ENCODE measurements at regions not wholly inside any gene's neighbourhood (a gene's known extent, or its start where the extent isn't known, plus 50 kb on each side); places are given as distances from the start of the nearest gene placed in this dataset.

DNA sequence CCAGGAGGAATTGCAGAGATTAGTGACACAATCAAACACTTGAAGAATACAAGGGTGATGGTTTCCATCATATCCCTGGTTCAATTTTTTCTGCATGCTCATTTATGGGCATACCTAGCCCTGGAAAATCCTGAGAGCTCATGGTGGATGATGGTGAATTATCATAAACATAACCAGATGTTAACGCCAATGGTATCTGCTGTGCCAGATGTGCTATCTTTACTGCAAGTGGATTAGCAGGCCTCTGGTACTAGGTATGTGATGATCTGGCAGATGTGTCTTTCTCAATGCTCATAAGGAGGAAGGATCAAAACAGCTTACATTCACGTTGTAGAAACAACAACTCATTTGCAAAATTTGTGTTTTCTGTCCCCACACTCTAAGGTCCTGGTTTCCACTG, 150.5 kb downstream of the FZD1 start:
- Histone ChIP-seq H3K4me1 (ENCODE audit: insufficient read depth, low read length) (no peaks in the 10 kb centered on the region), H3F3A (ENCODE audit: low read length, unreplicated experiment) (no peaks in the 10 kb centered on the region), H3K27ac (ENCODE audit: low read length) (no peak overlapping the region), H3K4me2 (ENCODE audit: low read length) (no peak overlapping the region), H2AFZ (ENCODE audit: low read length) (no peak overlapping the region), H3K27me3 (ENCODE audit: low read length) (peaks cover 65% of the 10 kb centered on the region), H3K36me3 (ENCODE audit: low read depth, low read length) (no peaks in the 10 kb centered on the region), H3K9me2 (replicated peaks; ENCODE audit: low read length) (no peaks in the 10 kb centered on the region), H3K9me3 (ENCODE audit: low read length) (no peaks in the 10 kb centered on the region), H3K4me3 (ENCODE audit: low read length) (no peak overlapping the region), H4K20me1 (ENCODE audit: low read length) (no peaks in the 10 kb centered on the region), H3K79me2 (ENCODE audit: low read length) (no peaks in the 10 kb centered on the region), H3K9ac (ENCODE audit: low read length) (no peak overlapping the region)
- CTCF ChIA-PET: no interaction called here
- DNase-seq (no peak), ATAC-seq (no peak)
- intact Hi-C loops (cut with micrococcal nuclease): no loop called here
- TF ChIP-seq, protein P1, sequence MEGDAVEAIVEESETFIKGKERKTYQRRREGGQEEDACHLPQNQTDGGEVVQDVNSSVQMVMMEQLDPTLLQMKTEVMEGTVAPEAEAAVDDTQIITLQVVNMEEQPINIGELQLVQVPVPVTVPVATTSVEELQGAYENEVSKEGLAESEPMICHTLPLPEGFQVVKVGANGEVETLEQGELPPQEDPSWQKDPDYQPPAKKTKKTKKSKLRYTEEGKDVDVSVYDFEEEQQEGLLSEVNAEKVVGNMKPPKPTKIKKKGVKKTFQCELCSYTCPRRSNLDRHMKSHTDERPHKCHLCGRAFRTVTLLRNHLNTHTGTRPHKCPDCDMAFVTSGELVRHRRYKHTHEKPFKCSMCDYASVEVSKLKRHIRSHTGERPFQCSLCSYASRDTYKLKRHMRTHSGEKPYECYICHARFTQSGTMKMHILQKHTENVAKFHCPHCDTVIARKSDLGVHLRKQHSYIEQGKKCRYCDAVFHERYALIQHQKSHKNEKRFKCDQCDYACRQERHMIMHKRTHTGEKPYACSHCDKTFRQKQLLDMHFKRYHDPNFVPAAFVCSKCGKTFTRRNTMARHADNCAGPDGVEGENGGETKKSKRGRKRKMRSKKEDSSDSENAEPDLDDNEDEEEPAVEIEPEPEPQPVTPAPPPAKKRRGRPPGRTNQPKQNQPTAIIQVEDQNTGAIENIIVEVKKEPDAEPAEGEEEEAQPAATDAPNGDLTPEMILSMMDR (conservative IDR thresholded peaks at IDR 0.05; ENCODE audit: low read depth, low read length): no peak
- TF ChIP-seq EZH2 (IDR thresholded peaks at IDR 0.05; ENCODE audit: low read length, unreplicated experiment) (no peak), EZH2phosphoT487 (IDR thresholded peaks at IDR 0.05; ENCODE audit: borderline replicate concordance, low read length) (no peak)
- BruUV-seq (replicated peaks): no TSS peak
- POLR2A ChIA-PET (ENCODE audit: unreplicated experiment): no interaction called here

DNA sequence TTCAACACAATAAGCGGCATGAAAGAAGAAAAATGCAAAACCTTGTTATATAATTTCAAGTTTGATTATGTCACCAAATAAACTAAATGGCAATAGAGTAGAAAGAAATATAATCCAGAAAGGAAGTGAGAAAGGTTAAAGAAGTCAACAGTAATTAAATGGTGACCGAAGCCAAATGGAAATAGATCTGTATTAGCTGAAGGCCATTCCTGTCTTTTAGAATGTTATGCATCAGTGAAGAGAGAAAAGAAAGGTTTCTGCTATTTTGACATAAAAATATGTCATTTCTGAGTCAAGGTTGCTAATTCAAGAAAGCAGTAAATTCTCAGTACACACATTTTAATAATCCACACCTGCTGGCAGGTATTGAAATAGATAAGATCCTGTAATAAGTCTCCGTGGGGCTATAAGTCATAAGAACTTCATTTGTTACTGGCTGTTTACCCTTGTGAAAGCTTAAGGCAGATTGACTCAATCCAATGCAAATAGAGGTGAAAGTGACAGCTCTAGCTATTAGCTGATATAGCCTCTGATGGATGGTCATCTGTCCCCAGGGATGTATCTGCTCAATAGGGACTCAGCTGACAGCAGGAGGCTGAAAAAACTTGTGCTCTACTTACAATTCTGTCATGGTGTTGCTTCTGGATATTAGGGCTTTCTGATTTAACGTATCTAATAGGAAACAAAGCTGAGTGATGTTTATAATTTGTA, 152.1 kb downstream of the FZD1 start:
- intact Hi-C loops (cut with micrococcal nuclease): no loop called here
- POLR2A ChIA-PET (ENCODE audit: unreplicated experiment): no interaction called here
- no peaks in the 10 kb centered on the region for H3K36me3 ChIP-seq (ENCODE audit: low read depth, low read length)
- H3K27ac ChIP-seq (ENCODE audit: low read length): no peak overlapping the region
- DNase-seq (no peak), ATAC-seq (no peak)
- no peaks in the 10 kb centered on the region for H3K79me2 ChIP-seq (ENCODE audit: low read length)
- H3K9me2 ChIP-seq (replicated peaks; ENCODE audit: low read length): no peaks in the 10 kb centered on the region
- H3K9ac ChIP-seq (ENCODE audit: low read length): no peak overlapping the region
- H3K9me3 ChIP-seq (ENCODE audit: low read length): no peaks in the 10 kb centered on the region
- no peaks in the 10 kb centered on the region for H3F3A ChIP-seq (ENCODE audit: low read length, unreplicated experiment)
- no peak overlapping the region for H2AFZ ChIP-seq (ENCODE audit: low read length)
- no peaks in the 10 kb centered on the region for H3K4me1 ChIP-seq (ENCODE audit: insufficient read depth, low read length)
- no TSS peak for BruUV-seq (replicated peaks)
- H3K4me2 ChIP-seq (ENCODE audit: low read length): no peak overlapping the region
- H3K4me3 ChIP-seq (ENCODE audit: low read length): no peak overlapping the region
- H3K27me3 ChIP-seq (ENCODE audit: low read length): peaks cover 58% of the 10 kb centered on the region
- CTCF ChIA-PET: no interaction called here
- TF ChIP-seq EZH2 (IDR thresholded peaks at IDR 0.05; ENCODE audit: low read length, unreplicated experiment) (no peak), EZH2phosphoT487 (IDR thresholded peaks at IDR 0.05; ENCODE audit: borderline replicate concordance, low read length) (no peak)
- TF ChIP-seq, protein P1 (conservative IDR thresholded peaks at IDR 0.05; ENCODE audit: low read depth, low read length): no peak
- no peaks in the 10 kb centered on the region for H4K20me1 ChIP-seq (ENCODE audit: low read length)

DNA sequence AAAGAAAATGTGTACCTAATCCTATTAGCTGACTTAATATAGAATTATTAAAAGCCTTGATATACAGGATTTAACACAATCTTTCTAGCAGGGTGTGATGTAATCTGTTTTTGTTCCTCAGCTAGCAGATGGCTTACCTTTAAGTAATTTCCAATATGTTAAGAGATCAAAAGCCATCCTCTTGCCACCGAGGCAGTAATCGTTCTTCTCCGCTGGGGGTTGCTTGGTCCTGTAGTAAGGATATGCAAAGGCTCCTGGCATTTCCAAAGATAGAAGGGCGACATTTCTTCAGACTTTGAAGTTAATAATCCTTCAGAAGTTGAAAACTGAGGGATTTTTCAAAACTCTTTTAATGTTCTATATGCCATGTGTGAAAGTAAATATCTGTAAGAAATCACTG, 156.4 kb downstream of the FZD1 start:
- no peak overlapping the region for H3K9ac ChIP-seq (ENCODE audit: low read length)
- no peak overlapping the region for H3K4me2 ChIP-seq (ENCODE audit: low read length)
- no peak overlapping the region for H3K4me3 ChIP-seq (ENCODE audit: low read length)
- H2AFZ ChIP-seq (ENCODE audit: low read length): no peak overlapping the region
- CTCF ChIA-PET: no interaction called here
- peaks cover 21% of the 10 kb centered on the region; the same call in 1 of the 2 replicates for H3K27me3 ChIP-seq (ENCODE audit: low read length)
- H3K79me2 ChIP-seq (ENCODE audit: low read length): no peaks in the 10 kb centered on the region
- TF ChIP-seq EZH2 (IDR thresholded peaks at IDR 0.05; ENCODE audit: low read length, unreplicated experiment) (no peak), EZH2phosphoT487 (IDR thresholded peaks at IDR 0.05; ENCODE audit: borderline replicate concordance, low read length) (no peak)
- TF ChIP-seq, protein P1 (conservative IDR thresholded peaks at IDR 0.05; ENCODE audit: low read depth, low read length): no peak
- H3K27ac ChIP-seq (ENCODE audit: low read length): no peak overlapping the region
- no peaks in the 10 kb centered on the region for H3K9me2 ChIP-seq (replicated peaks; ENCODE audit: low read length)
- intact Hi-C loops (cut with micrococcal nuclease): no loop called here
- H3K9me3 ChIP-seq (ENCODE audit: low read length): no peaks in the 10 kb centered on the region
- no peak for ATAC-seq
- no peaks in the 10 kb centered on the region for H3K36me3 ChIP-seq (ENCODE audit: low read depth, low read length)
- no TSS peak for BruUV-seq (replicated peaks)
- no peak for DNase-seq
- H4K20me1 ChIP-seq (ENCODE audit: low read length): no peaks in the 10 kb centered on the region
- POLR2A ChIA-PET (ENCODE audit: unreplicated experiment): no interaction called here
- no peaks in the 10 kb centered on the region for H3K4me1 ChIP-seq (ENCODE audit: insufficient read depth, low read length)
- no peaks in the 10 kb centered on the region for H3F3A ChIP-seq (ENCODE audit: low read length, unreplicated experiment)
